G401.6 (cell line): ENCODE measurements at regions not wholly inside any gene's neighbourhood (a gene's known extent, or its start where the extent isn't known, plus 50 kb on each side); places are given as distances from the start of the nearest gene placed in this dataset.
"Not testable (repeated sequence)": the region's sequence is repeated elsewhere in the genome, so short reads cannot be mapped to it uniquely, and the experiment has no call there.

ENCODE experiments used
- FAIRE-seq: peaks from 2 replicates; lab custom pipeline; 2012; peaks lifted over from hg19 to GRCh38; lab: Jason Lieb, UNC

GRCh38 chr18:65279668-65280305, 471.0 kb upstream of the CDH7 start:
- no peak for FAIRE-seq

GRCh38 chr18:65278939-65279667, 471.7 kb upstream of the CDH7 start:
- no peak for FAIRE-seq

- no peak for FAIRE-seq
Observed at GRCh38 chr18:65269375-65269774, 481.4 kb upstream of the CDH7 start.

- no peak for FAIRE-seq
Observed at GRCh38 chr18:65265761-65266160, 485.1 kb upstream of the CDH7 start.

- FAIRE-seq: no peak
Observed at GRCh38 chr18:65260030-65260429, 490.8 kb upstream of the CDH7 start.

GRCh38 chr18:65259403-65259802, 491.4 kb upstream of the CDH7 start:
- FAIRE-seq: no peak

GRCh38 chr18:65257149-65257548, 493.7 kb upstream of the CDH7 start:
- no peak for FAIRE-seq

- no peak for FAIRE-seq
Observed at GRCh38 chr18:65255417-65255816, 495.4 kb upstream of the CDH7 start.

- FAIRE-seq: no peak
Observed at GRCh38 chr18:65239787-65240186, 511.0 kb upstream of the CDH7 start.

GRCh38 chr18:65235966-65236624, 514.7 kb upstream of the CDH7 start:
- FAIRE-seq: no peak

GRCh38 chr18:65230311-65230710, 520.5 kb upstream of the CDH7 start:
- no peak for FAIRE-seq

GRCh38 chr18:65227970-65228369, 522.8 kb upstream of the CDH7 start:
- no peak for FAIRE-seq

- no peak for FAIRE-seq
Observed at GRCh38 chr18:65221736-65222135, 529.1 kb upstream of the CDH7 start.

GRCh38 chr18:65221115-65221514, 529.7 kb upstream of the CDH7 start:
- FAIRE-seq: no peak

- FAIRE-seq: no peak
Observed at GRCh38 chr18:65215865-65216466, 534.8 kb upstream of the CDH7 start.

GRCh38 chr18:65214456-65214855, 536.4 kb upstream of the CDH7 start:
- no peak for FAIRE-seq

GRCh38 chr18:65206551-65207260, 544.1 kb upstream of the CDH7 start:
- FAIRE-seq: no peak

GRCh38 chr18:65202091-65202490, 548.7 kb upstream of the CDH7 start:
- no peak for FAIRE-seq

GRCh38 chr18:65175681-65176080, 575.1 kb upstream of the CDH7 start:
- no peak for FAIRE-seq

- not testable (repeated sequence) for FAIRE-seq
Observed at GRCh38 chr18:65162086-65162485, 588.7 kb upstream of the CDH7 start.

GRCh38 chr18:65146482-65147021, 604.3 kb upstream of the CDH7 start:
- FAIRE-seq: no peak

GRCh38 chr18:65145312-65145711, 605.5 kb upstream of the CDH7 start:
- FAIRE-seq: no peak
